Fibroblast of lung (primary cell): ENCODE measurements at regions not wholly inside any gene's neighbourhood (a gene's known extent, or its start where the extent isn't known, plus 50 kb on each side); places are given as distances from the start of the nearest gene placed in this dataset.
"Not testable (repeated sequence)": the region's sequence is repeated elsewhere in the genome, so short reads cannot be mapped to it uniquely, and the experiment has no call there.

ENCODE experiments used
- EZH2 ChIP-seq: IDR thresholded peaks from 2 replicates; pipeline ENCODE4 v1.5.1; 2012; ENCODE audit warnings: low read length, control low read depth, mild to moderate bottlenecking; ENCODE audit errors: missing control alignments
- TF ChIP-seq, protein P1 (sequence below), 2 donors: IDR thresholded peaks in 1 of 2; conservative IDR thresholded peaks in 1 of 2; 1 replicate in 1 of 2; 2 replicates in 1 of 2; pipeline ENCODE4 v1.5.1; 2011 to 2012; ENCODE audit warnings: low read length in 2 of 2, control low read depth in 1 of 2, inconsistent platforms in 1 of 2, low read depth in 1 of 2, mild to moderate bottlenecking in 1 of 2

DNA sequence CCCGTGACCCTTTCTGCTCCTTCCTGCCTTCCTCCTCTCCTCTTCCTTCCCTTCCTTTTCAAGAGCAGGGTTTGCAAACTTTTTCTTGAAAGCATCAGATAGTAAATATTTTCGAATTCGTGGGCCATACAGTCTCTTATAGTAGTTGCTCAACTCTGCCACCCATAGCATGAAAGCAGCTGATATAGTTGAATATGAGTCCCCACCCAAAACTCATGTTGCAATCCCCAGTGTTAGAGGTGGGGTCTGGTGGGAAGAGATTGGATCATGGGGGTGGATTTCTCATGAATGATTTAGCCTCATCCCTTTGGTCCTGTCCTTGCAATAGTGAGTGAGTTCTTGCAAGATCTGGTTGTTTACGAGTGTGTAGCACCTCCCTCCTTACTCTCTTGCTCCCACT is 114.3 kb downstream of the UNC93B1 start:
- TF ChIP-seq, protein P1, sequence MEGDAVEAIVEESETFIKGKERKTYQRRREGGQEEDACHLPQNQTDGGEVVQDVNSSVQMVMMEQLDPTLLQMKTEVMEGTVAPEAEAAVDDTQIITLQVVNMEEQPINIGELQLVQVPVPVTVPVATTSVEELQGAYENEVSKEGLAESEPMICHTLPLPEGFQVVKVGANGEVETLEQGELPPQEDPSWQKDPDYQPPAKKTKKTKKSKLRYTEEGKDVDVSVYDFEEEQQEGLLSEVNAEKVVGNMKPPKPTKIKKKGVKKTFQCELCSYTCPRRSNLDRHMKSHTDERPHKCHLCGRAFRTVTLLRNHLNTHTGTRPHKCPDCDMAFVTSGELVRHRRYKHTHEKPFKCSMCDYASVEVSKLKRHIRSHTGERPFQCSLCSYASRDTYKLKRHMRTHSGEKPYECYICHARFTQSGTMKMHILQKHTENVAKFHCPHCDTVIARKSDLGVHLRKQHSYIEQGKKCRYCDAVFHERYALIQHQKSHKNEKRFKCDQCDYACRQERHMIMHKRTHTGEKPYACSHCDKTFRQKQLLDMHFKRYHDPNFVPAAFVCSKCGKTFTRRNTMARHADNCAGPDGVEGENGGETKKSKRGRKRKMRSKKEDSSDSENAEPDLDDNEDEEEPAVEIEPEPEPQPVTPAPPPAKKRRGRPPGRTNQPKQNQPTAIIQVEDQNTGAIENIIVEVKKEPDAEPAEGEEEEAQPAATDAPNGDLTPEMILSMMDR (conservative IDR thresholded peaks at IDR 0.05 in 1 of 2, IDR thresholded peaks at IDR 0.05 in 1 of 2; ENCODE audit: low read depth in 1 of 2, low read length in 2 of 2): not testable (repeated sequence)
- not testable (repeated sequence) for TF ChIP-seq EZH2
